ENCODE measurements at regions not wholly inside any gene's neighbourhood (a gene's known extent, or its start where the extent isn't known, plus 50 kb on each side); places are given as distances from the start of the nearest gene placed in this dataset.

DNA sequence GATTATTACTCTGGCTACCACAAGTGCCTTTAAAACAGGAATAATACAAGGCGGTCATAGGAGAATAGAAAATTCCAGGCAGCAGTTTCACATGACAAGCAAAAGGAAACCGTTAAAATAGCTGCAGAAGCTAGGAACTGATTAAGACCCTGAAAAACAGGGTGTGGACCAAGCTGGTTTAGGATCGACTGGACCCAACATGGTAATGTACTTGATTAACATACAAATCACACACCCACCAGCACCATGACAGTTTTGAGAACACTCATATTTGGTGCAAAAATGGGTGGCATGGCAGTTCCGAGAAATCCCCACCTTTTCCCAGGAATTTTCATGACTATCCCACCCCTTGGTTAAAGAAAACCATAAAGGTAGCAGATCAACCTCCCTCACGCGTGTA lies 51.9 kb upstream of the TMEM163 start:
- no peak for DNase-seq (ENCODE audit: low spot score)
- in situ Hi-C loops (cut with HindIII; ENCODE audit: low sequenced_read_pairs): no loop called here

DNA sequence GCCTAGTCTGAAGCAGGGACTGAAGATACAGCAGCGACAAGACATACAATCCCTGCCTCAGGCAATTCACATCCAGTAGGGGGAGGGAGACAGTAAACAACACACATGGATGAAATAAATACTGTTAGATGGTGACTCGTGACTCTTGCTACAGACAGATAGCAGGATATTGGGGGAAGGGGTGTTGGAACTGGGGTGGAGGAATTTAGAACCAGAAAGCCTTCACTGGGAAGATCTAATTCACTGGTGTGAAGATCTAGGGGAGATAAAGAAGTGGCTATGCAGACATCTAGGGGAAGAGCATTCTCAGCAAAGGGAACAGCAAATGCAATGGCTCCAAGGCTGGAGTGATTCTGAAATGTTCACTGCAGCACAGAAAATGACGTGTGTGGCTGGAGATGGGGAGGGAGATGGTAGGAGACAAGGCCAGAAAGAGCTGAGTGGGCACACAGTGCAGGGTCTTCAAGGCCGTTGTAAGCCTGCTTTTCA lies 52.6 kb upstream of the TMEM163 start:
- no peak for DNase-seq (ENCODE audit: low spot score)
- in situ Hi-C loops (cut with HindIII; ENCODE audit: low sequenced_read_pairs): no loop called here

DNA sequence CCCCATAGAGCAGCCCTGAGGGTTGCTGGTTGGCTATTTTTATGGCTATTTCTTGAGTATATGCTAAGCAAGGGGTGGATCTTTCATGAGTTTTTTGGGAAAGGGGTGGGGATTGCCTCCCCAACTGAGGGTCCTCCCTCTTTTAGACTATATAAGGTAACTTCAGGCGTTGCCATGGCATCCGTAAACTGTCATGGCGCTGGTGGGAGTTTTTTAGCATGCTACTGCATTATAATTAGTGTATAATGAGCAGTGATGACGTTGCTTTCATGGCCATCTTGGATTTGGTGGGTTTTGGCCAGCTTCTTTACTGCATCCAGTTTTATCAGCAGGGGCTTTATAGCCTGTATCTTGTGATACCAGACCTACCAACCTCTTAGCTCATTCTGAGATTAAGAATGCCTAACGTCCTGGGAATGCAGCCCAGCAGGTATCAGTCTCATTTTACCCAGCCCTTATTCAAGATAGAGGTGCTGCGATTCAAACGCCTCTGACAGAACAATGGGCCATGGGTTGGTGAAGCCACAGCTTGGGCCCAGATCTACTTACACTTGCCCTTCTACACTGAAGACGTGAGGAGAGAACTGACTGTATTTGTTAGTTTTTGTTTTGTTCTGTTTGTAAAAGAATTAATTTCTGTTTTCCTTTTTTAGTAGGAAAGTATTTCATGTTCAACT lies 53.8 kb upstream of the TMEM163 start:
- in situ Hi-C loops (cut with HindIII; ENCODE audit: low sequenced_read_pairs): no loop called here
- DNase-seq (ENCODE audit: low spot score): no peak

DNA sequence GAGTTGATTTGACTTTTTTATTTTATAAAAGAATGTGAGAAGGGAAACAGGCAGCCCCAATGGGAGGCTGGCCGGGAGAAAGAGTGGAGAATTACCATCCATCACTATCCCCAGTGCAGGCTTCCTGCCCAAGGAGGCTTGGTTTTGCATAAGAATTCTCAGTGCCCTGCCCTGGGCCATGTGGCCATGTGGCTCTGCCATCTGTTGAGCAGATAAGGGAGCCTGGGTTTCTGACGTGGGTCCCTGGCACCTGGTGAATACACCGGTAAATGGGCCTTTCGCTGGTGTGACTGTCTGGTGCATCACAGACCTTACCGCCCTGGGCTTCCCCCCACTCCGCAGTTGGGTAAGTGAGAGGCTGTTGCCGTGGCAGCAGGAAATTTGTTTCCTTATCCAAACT lies 54.5 kb upstream of the TMEM163 start:
- in situ Hi-C loops (cut with HindIII; ENCODE audit: low sequenced_read_pairs): no loop called here
- peak; percentile 99 for DNase-seq (ENCODE audit: low spot score)

GRCh38 chr2:134773759-134774742 lies 55.3 kb upstream of the TMEM163 start:
- DNase-seq (ENCODE audit: low spot score): no peak
- in situ Hi-C loops (cut with HindIII; ENCODE audit: low sequenced_read_pairs): no loop called here

- no peak for DNase-seq (ENCODE audit: low spot score)
Observed at GRCh38 chr2:134774786-134775641, 56.2 kb upstream of the TMEM163 start.

GRCh38 chr2:134776836-134777235 lies 58.0 kb upstream of the TMEM163 start:
- in situ Hi-C loops (cut with HindIII; ENCODE audit: low sequenced_read_pairs): no loop called here
- no peak for DNase-seq (ENCODE audit: low spot score)

More at GRCh38 chr2:134774786-134775641, 56.2 kb upstream of the TMEM163 start:
- in situ Hi-C loops (cut with HindIII; ENCODE audit: low sequenced_read_pairs): no loop called here

DNA sequence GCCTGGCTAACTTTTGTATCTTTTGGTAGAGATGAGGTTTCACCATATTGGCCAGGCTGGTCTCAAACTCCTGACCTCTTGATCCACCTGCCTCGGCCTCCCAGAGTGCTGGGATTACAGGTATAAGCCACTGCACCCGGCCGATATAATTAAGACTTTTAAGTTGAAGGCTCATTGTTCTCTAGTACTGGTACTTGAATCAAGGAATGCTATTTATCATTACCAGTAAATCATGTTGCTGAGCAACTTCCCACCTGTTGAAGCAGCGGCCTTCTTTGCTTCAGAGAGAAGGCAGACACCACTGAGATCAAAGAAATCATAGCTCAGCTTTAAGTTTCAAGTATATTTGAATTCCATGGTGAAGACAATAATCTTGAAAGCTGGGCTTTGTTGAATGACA lies 58.8 kb upstream of the TMEM163 start:
- DNase-seq (ENCODE audit: low spot score): no peak
- in situ Hi-C loops (cut with HindIII; ENCODE audit: low sequenced_read_pairs): no loop called here

GRCh38 chr2:134778372-134778771 lies 59.6 kb upstream of the TMEM163 start:
- peak; percentile 13 for DNase-seq (ENCODE audit: low spot score)
- in situ Hi-C loops (cut with HindIII; ENCODE audit: low sequenced_read_pairs): no loop called here

GRCh38 chr2:134780972-134781371 lies 57.4 kb upstream of the ACMSD start:
- in situ Hi-C loops (cut with HindIII; ENCODE audit: low sequenced_read_pairs): no loop called here
- DNase-seq (ENCODE audit: low spot score): no peak

GRCh38 chr2:134782107-134782506 lies 56.3 kb upstream of the ACMSD start:
- no peak for DNase-seq (ENCODE audit: low spot score)
- in situ Hi-C loops (cut with HindIII; ENCODE audit: low sequenced_read_pairs): no loop called here

GRCh38 chr2:134782792-134783191 lies 55.6 kb upstream of the ACMSD start:
- in situ Hi-C loops (cut with HindIII; ENCODE audit: low sequenced_read_pairs): no loop called here
- no peak for DNase-seq (ENCODE audit: low spot score)

GRCh38 chr2:134783912-134784311 lies 54.5 kb upstream of the ACMSD start:
- no peak for DNase-seq (ENCODE audit: low spot score)
- in situ Hi-C loops (cut with HindIII; ENCODE audit: low sequenced_read_pairs): no loop called here

DNA sequence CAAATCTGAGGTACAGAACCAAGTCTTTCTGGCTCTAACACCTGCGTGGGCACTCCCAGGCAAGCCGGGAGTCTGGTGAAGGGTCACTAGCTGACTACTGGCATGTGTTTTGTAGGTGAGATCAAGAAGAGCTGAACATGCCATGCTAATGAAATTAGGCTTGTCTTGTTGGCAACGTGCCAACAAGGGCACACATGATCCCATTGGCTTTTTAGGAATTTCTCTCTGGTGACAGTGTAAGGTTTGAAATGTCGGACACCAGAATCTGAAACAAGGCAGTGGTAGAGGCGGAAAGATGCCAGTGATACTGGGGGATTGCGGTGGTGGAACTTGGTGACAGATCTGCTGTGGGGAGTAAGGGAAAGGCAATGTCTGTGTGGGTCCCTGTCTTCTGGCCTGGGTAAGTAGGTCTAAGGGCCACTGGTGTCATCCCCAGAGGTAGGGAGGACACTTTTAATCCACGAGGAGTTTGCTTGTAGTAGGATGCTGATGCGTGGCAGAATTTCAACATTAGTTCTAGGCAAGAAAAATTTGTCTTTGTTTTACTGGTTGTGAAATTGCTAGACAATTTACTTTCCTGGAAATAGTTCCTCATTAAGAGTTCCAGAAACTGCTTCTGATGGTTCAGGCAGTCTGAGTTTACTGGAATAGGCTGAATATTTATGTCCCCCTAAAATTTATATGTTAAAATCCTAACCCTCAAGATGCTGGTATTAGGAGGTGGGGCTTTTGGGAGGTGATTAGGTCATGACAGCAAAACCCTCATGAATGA lies 52.6 kb upstream of the ACMSD start:
- no peak for DNase-seq (ENCODE audit: low spot score)
- in situ Hi-C loops (cut with HindIII; ENCODE audit: low sequenced_read_pairs): no loop called here

DNA sequence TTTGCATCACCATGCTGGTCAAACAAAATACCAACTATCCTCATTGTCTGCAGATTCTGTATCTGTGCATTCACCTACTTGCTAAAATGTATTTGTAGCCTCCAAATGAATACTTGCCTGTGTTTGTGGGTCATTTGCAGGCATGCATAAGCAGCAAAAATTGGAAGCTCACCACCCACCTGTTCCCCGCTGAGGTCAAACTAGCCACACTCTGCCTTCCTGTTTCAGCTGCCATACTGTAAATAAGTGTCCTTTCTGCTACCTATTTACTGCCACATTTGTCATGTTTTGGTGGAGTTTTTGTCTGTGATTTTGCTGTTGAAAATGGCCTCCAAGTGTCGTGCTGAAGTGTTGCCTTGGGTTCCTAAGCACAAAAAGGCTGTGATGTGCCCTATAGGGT lies 50.0 kb upstream of the ACMSD start:
- in situ Hi-C loops (cut with HindIII; ENCODE audit: low sequenced_read_pairs): no loop called here
- DNase-seq (ENCODE audit: low spot score): no peak
